SJCRH30 (cell line): ENCODE measurements at regions not wholly inside any gene's neighbourhood (a gene's known extent, or its start where the extent isn't known, plus 50 kb on each side); places are given as distances from the start of the nearest gene placed in this dataset.

Experiments
- DNase-seq, 2 experiments: peaks; one replicate each; pipeline ENCODE4 v3.0.0-alpha.2; 2015 to 2020
- H3K27ac ChIP-seq: fragments of 250-450 bp; sonication (Bioruptor Pico); 2 replicates; pipeline ENCODE4 v1.5.1; 2020; ENCODE audit warnings: mild to moderate bottlenecking, moderate library complexity
- H3K27me3 ChIP-seq: fragments of 250-450 bp; sonication (Bioruptor Pico); 2 replicates; pipeline ENCODE4 v1.5.1; 2020; ENCODE audit warnings: mild to moderate bottlenecking, moderate library complexity
- H3K36me3 ChIP-seq: fragments of 250-450 bp; sonication (Bioruptor Pico); 2 replicates; pipeline ENCODE4 v1.5.1; 2020; ENCODE audit warnings: mild to moderate bottlenecking, moderate library complexity
- H3K4me1 ChIP-seq: fragments of 250-450 bp; sonication (Bioruptor Pico); 2 replicates; pipeline ENCODE4 v1.5.1; 2020; ENCODE audit warnings: mild to moderate bottlenecking, moderate library complexity
- H3K4me3 ChIP-seq: fragments of 250-450 bp; sonication (Bioruptor Pico); 2 replicates; pipeline ENCODE4 v1.5.1; 2020; ENCODE audit warnings: mild to moderate bottlenecking, moderate library complexity
- H3K9me3 ChIP-seq: fragments of 250-450 bp; sonication (Bioruptor Pico); replicated peaks from 2 replicates; pipeline ENCODE4 v1.5.1; 2020; ENCODE audit warnings: mild to moderate bottlenecking, moderate library complexity

DNA sequence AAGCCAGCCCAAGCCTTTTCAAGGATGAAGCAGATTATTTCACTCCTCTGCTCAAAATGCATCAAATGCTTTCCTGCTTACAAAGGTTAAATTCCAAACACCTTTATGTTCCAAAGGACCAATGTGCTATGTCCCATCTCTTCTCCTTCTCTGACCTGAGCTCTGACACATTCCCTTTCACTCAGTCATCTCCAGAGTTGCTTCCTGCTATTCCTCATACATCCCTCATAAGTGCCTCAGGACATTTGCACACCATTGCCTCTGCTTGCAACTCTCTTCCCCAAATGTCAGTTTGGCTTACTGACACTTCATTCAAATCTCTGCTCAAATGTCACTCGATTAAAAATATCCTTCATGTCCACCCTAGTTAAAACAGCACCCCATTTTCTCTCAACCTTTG lies 53.3 kb upstream of the BMAL1 start:
- H3K36me3 ChIP-seq = no peaks in the 10 kb centered on the region
- H3K27me3 ChIP-seq = 0 out of 2 replicates have a peak, but pooled peaks cover 3% of the 10 kb centered on the region
- H3K27ac ChIP-seq = no peak overlapping the region
- DNase-seq = no peak
- H3K4me1 ChIP-seq = peaks cover 21% of the 10 kb centered on the region
- H3K9me3 ChIP-seq = no peaks in the 10 kb centered on the region
- no peak overlapping the region for H3K4me3 ChIP-seq

DNA sequence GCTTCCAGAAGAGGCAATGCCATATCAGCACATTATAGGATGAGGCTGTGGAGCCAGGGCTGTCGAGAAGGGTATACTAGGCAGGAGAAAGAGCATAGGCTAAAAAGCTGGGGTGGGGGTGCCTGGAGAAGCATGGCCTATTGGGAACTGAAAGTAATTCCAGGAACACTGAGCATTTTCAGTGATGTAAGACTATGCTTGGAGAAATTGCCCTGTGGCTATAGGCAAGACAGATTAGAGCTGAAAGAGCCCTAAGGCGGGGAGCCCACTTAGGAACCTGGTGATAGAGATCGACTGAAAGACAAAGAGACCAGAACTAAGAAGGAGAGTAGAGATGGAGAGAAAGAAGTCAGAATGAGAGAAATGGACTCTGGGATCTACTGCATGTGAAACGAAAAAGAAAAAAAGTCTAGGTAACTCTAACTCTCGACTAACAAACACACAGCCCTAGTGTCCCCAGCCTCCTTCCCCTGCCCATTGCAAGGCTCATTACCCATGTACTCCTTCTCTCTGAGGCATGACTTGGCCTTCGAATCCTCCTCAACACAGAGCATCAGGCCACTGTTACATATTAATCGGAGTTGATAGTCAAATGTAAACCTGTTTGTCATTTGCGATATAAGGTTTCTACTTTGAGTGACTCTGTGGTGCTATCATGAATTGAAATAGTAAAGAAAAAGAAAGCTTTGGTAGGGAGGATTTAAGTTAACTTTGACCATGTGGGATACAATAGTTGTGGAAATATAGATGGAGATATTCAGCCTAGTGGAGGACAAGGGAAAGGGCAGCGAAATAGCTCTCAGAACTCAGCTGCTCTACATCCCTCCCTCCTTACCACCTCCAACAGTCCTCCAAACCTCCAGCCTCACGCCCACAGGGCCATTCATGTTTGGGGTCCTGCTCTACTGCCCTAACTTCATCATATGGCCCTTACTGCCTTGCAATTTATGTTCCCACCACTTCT lies 52.3 kb upstream of the BMAL1 start:
- Histone ChIP-seq H3K4me1 (peaks cover 26% of the 10 kb centered on the region), H3K27ac (no peak overlapping the region), H3K4me3 (no peak overlapping the region), H3K36me3 (no peaks in the 10 kb centered on the region), H3K27me3 (0 out of 2 replicates have a peak, but pooled peaks cover 3% of the 10 kb centered on the region), H3K9me3 (no peaks in the 10 kb centered on the region)
- no peak for DNase-seq

DNA sequence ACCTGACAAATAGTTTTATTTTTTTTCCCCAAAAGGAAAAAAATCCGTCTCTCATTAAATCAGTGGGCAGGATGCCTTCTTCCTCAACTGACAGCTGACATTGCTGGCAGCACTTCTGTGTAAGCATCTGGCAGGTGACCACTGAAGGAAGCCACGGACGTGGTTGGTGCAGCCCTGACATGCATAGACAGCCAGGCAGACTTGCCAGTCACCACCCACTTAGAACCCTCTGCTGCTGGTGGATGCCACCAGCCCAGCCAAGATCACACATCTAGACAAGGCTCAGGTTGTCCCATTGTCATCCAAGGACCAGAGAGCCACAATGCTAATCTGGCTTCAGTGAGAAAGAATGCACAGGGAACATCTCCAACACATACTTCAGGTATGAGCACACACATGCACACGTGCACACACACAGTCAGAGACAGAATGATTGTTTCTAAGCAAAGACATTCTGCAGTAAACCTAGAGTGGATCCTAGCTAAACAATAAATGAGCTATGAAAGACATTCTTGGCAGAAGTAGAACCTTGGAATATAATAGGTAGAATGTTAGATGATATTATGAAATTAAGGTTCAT lies 49.8 kb upstream of the BMAL1 start:
- no peak overlapping the region for H3K4me3 ChIP-seq
- no peaks in the 10 kb centered on the region for H3K9me3 ChIP-seq
- no peak overlapping the region for H3K27ac ChIP-seq
- H3K36me3 ChIP-seq = no peaks in the 10 kb centered on the region
- peaks cover 22% of the 10 kb centered on the region for H3K4me1 ChIP-seq
- H3K27me3 ChIP-seq = 0 out of 2 replicates have a peak, but pooled peaks cover 5% of the 10 kb centered on the region
- no peak for DNase-seq
